GM21825 (cell line): ENCODE measurements at regions not wholly inside any gene's neighbourhood (a gene's known extent, or its start where the extent isn't known, plus 50 kb on each side); places are given as distances from the start of the nearest gene placed in this dataset.
A peak's percentile ranks its signal among the peaks of the same experiment; 100 is the strongest.

Experiments used
- ATAC-seq: cut with Tn5 transposase; IDR thresholded peaks from one replicate; pipeline ENCODE4 v1.9.1; 2021; ENCODE audit warnings: mild to moderate bottlenecking, moderate library complexity; ENCODE audit not compliant: unreplicated experiment

DNA sequence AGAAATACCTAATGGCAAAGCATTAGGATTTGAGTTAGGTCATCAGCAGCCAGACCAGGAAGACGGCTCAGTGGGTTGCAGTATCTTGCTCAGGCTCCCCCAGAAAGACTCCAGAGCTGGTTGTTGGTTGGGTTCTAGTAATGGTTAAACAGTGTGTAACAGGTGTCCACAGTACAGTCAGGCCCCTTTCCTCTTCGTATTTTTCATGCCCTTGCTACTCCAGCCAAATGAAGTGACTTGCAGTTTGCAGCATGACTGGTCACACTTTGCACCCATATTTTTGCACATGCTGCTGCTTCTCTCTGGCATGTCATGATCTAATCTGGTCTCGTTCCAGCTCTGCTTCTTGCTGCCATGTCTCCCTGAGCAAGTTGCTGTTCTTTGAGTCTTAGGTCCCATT lies 60.6 kb upstream of the TRPC7 start:
- ATAC-seq = no peak

DNA sequence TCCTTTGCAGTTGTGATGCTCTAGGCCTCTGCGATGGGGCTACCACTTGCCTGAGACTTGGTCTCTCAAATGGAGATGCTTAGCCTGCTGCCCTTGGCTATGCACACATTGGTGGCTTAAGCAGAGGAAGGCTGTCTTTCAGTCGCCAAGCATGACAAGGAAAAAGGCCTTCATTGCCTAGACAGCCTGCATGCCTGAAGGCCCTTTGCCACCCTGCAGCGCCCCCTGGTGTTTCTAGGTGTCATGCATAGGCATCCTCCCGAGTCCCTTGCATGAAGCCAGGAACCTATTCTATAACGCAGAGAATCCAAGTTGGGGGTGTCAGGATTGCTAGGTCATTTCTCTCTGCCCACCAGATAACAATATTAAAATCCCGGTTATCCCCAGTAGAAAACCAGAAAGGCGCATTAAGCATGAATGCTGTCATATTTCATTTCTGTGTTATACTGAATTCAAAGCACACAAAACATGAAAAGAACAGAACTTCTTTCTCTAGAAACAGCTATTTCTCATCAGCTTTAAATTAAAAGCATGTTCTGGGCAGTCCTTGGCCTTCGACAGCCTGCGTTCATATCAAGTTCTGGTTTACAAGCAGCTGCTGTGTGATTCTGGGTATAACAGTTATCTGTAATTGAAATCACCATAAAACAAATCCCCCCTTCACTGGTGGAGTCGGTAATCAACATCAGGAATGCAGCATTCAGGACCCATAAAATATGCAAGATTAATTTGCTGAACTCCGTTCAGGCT lies 59.7 kb upstream of the TRPC7 start:
- ATAC-seq = peak; percentile 63

DNA sequence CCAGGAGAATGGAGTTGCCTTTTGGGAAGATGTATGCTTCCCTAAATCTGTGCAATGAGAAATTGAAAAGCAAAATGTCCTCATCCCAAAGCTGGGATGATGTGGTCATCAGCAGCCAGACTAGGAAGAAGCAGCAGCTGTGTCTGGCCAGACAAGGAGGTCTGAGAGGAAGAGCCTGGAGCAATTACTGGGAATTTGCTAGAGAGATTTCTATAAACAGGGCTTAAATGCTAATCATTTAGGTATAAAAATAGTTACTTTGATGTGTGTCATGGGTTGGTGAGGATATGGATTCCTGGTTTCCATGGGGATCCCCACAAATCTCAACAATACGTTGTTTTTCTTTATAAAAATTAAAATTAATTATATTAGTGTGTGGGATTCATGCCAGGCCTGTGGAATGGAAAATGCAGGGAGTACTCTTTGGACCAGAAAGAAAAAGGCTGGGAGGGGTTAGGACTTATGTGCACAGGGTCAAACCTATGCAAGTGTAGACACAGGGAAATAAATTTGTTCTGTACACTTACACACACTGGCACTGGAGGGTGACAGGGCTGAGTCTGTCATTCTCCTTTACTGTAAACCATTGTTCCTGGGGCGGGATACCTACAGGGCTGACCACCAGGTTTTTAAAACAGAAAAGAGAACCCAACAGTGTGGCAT lies 58.7 kb upstream of the TRPC7 start:
- no peak for ATAC-seq

DNA sequence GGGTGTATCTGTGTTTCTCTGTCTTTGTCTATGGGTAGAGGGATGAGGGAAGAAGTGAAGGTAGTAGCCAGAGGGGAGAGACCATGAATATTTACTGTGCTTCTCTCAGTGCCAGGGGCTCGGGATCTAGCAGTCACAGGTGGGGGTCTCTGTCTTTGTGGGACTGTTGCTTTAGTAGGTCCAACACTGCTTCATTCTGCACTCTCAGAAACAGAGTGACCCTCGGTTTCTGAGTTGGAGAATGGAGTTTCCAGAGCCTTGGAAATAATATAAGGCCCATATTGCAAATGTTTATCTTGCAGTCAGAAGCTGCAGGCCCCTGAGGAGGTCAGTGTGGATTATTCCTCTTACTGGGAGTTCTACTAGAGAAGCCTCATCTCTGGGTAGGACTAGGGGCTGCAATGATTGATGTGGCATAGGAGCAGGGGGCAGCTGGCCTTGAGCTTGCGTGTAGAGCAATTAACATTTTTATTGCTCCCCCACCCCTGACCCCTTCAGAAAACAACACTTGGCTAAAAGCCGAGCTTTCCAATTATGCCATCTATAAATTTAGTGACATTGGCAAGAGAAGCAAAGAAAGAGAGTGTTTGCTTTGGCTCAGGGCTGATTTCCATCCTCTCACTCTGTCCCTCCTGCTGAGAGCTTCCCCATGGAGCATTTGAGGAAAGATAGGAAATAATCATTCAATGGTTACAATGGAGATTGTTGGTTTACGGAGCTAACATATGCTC lies 55.0 kb upstream of the TRPC7 start:
- no peak for ATAC-seq

DNA sequence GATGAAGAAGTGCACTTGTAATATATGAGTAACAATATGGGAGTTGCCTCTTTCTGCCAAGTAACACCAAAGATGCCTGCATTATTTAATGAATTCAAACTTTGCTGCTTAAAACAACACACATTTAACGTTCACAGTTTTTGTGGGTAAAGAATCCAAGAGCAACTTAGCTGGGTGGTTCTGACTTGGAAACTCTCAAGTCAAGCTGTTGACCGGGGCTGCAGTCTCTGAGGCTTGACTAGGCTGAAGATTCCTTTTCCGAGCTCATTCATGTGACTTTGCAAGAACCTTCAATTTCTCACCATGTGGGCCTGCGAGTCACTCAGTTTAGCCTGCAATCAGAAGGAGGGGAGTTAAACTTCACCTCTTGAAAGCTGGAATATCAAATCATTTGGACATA lies 53.0 kb upstream of the TRPC7 start:
- ATAC-seq = no peak
